SIG-M5 treated with dmso at 0.1 percent for 504 hours (cell line): ENCODE measurements at regions not wholly inside any gene's neighbourhood (a gene's known extent, or its start where the extent isn't known, plus 50 kb on each side); places are given as distances from the start of the nearest gene placed in this dataset.

ENCODE experiments used
- DNase-seq: peaks from one replicate; lab custom pipeline; 2025; ENCODE audit not compliant: unreplicated experiment; lab: John Stamatoyannopoulos, UW

GRCh38 chr1:17929224-17929623 is 174.1 kb downstream of the ACTL8 start:
- DNase-seq: no peak

- DNase-seq: no peak
Observed at GRCh38 chr1:17930635-17931034, 175.5 kb downstream of the ACTL8 start.

DNA sequence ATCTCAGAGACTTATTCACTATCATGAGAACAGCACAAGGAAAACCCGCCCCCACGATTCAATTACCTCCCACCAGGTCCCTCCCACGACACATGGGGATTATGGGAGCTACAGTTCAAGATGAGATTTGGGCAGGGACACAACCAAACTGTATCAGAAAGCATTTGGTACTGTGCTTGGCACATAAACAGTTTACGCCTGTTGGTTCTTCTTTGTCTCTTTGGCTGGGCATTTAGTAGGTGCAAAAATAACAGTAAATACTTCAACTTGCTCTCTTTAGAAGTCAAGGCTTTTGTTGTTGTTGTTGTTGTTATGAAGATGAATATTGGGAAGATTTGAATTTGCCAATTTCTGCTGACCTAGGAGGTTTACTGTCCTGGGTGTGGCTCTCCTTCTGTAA is 175.4 kb upstream of the IGSF21 start:
- no peak for DNase-seq

DNA sequence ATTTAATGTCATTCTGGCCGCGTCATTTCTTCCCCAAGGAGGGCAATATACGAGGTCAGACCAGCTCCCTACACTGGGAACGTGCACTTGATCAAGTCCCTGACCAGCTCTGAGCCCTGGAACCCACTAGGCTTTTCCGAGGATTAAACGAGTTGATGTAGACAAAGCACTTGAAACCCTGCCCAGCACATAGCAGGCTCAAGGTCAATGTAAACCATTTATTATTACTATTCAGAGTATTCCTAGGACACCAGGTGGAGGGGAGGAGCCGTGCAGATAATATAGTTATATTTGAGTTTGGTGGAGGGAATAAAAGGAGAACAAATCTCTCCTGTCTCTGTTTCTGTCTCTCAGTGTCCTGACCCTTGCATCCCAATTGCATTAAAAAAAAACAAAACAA is 174.1 kb upstream of the IGSF21 start:
- DNase-seq: no peak

DNA sequence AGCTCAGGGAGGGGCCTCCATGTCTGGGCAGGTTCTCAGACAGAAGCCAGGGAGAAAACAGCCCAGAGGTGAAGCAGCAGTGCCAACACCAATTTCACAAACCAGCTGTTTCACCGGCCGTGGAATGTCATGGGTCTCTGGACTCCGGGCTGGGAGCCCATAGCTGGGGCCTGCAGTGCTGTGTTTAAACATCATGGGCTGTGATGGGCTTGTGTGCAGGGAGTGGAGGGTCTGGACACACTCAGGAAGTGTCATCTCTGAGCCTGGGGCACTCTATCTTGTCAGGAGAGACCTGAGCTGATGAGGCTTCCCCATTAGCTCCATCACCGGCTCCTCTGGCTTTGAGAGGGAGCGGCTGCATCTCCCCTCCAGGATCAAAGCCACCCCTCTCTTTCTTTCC is 173.6 kb upstream of the IGSF21 start:
- no peak for DNase-seq

GRCh38 chr1:17935230-17935629 is 172.4 kb upstream of the IGSF21 start:
- no peak for DNase-seq

DNA sequence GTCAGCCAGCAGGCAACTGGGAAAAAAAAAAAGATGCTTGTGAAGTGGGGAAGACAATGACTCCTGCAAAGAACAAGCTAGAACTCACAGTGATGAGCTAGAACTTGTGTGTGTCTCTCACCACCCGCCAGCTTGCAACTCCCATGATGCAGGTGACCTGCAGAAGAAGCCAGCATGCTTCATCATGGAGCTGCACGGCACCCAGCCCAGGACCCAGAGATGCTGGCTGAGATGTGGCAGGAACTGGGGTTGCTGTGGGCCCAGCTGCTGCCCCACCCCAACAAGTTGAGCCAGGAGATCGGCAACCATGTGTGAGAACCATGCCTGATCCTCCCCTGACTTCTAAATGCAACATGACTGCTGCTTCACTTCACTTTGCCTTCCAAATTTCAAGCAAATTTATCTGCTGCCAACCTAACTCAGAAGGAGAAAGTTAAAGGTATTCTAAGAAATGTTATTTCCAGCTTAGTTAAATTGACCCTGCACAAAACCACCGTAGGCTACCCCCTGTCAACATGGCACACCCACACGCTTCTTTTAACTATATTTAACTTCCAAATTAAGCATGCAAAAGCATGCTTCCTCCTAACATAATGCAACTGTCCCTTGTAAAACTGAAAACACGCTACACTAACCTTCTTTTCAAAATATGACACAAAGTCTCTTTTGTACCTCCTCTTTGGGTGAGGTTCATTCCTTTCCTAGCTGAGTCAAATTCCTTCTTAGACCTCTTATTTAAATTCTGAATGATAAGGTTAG is 166.0 kb upstream of the IGSF21 start:
- no peak for DNase-seq

DNA sequence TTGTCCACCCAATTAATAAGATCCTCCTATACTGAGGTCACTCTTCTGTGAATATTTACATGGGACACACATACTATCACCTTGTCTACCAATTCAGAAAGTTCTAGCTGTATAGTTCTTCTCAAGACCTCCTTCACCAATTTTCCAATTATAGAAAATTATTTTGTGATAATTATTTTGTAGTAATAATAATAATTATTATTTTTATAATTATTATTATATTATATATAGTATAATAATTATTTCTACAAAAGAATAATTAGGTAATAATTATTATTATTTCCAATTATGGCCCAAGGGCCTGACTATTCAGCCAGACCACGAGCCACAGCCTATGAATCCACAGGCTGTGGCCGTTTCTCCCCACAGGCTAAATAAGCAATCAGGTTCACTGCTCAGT is 164.1 kb upstream of the IGSF21 start:
- no peak for DNase-seq

- no peak for DNase-seq
Observed at GRCh38 chr1:17944646-17945045, 163.0 kb upstream of the IGSF21 start.

DNA sequence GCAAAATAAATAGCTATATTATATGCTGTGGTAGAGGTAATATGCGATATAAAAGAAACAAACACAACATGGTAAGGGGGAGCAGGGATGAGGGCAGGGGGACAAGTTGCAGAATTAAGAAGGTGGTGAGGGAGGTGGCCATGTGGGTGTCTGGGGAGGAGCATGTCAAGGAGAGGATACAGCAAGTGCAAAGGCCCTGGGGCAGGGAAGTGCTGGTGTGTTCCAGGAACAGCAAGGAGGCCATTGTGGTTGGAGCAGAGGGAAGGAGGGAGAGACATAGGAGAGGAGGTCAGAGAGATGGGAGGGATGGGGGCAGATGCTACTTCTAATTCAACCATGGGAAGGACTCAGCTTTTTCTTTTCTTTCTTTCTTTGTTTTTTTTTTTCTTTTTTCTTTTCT is 161.2 kb upstream of the IGSF21 start:
- no peak for DNase-seq

GRCh38 chr1:17948594-17948993 is 159.0 kb upstream of the IGSF21 start:
- DNase-seq: no peak

- no peak for DNase-seq
Observed at GRCh38 chr1:17949511-17949910, 158.1 kb upstream of the IGSF21 start.

- no peak for DNase-seq
Observed at GRCh38 chr1:17950728-17951127, 156.9 kb upstream of the IGSF21 start.

- no peak for DNase-seq
Observed at GRCh38 chr1:17952506-17952905, 155.1 kb upstream of the IGSF21 start.

GRCh38 chr1:17953921-17954320 is 153.7 kb upstream of the IGSF21 start:
- no peak for DNase-seq

DNA sequence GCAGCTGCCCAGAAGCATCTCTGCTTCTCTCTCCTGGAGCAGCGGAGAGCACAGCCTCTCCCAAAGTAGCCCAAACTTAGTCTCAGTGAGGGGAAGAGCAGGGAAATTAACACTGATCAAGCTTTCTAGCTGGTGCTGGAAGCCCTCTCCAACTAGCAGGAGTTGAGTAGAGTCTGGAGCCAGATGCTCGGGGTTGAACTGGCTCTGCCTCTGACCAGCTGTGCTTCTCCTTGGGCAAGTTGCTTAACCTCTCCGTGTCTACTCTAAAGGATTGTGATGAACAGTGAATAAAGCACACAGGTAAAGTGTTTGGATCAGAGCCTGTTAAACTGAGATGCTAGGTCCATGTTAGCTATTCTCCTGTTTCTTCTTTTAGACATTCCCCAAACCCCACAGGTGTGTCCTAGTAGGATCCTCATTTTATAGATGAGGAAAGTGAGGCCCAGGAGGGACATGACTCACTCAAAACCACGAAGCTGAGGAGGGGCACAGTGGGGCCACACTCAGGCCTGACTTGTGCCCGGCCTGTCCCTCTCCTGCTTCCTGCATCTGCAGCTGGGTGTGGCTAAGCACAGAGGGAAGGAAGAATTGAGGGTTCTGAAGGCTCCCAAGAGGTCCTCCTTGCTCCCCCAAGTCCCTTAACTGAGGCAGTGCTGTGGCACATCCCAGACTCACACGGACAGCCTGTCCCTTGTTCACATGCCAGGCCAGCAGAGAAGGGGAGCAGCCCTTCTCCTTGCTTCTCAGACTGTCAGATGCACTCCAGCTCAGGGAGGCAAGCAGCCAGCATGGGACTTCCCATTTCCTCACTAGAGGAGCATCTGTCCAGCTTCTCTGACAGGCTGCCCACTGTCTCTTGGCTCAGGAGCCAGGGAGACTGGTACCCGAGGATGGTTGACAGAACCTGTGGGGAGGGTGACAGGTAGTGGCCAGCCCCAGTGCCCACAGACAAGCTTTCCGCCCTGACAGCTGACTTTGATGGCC is 152.0 kb upstream of the IGSF21 start:
- DNase-seq: no peak

DNA sequence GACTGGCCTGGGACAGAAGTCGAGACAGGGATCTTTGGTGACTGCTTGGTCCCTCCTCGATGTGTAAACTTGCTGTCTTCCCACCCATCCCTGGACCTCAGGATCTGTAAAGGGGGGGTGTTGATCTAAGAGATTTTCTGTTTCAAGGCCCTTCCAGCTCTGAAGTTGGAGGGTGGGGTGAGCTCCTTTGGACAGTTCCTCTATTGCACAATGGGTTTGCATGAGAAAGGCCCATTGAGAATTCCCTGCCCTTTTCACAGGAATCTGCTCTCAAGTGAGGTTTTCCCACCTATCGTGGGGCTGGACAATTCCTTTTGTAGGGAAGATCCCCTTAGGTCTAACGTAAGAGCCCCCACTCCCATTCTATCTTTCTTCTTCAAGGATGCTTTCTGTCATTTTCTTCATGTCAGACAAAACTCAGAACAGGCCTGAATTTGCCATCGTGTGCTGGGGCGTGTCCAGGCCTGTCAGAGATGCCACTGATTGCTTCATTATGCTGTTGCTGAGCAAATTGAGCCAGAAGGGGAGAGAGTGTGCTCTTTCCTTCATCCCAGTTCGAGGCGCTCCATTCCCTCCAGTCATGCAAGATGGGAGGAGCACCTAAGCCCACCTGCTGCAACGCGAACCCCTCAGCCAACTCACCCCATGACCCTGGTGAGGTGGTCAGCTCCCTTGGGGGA is 149.9 kb upstream of the IGSF21 start:
- DNase-seq: no peak

- DNase-seq: peak; percentile 38
Observed at GRCh38 chr1:17958704-17959103, 148.9 kb upstream of the IGSF21 start.

GRCh38 chr1:17963513-17963912 is 144.1 kb upstream of the IGSF21 start:
- DNase-seq: no peak

- no peak for DNase-seq
Observed at GRCh38 chr1:17965515-17966100, 142.0 kb upstream of the IGSF21 start.

DNA sequence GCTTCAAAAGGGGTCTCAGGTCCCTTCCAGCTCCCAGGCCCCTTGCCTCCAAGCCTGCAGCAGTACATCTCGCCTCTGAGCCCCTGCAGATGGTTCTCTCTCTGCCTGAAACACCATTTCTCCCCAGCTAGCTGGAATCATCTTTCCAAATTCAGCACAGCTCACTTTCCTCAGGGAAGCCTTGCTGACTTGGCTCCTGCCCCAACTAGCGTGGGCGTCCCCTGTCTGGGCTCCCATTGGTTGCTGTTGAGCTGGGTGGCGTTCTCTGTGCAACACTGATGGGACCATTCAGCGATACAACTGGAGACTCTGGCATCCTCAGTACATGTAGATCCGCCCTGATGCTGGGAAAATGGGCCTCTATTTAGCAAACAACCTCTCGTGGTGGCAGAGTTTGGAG is 141.3 kb upstream of the IGSF21 start:
- DNase-seq: no peak
